OCI-LY1 (cell line): ENCODE measurements at regions not wholly inside any gene's neighbourhood (a gene's known extent, or its start where the extent isn't known, plus 50 kb on each side); places are given as distances from the start of the nearest gene placed in this dataset.
"Not testable (repeated sequence)": the region's sequence is repeated elsewhere in the genome, so short reads cannot be mapped to it uniquely, and the experiment has no call there.

Experiments
- H2AFZ ChIP-seq: fragments of 200-600 bp; sonication (generic), shearing (Covaris generic); 2 replicates; pipeline ENCODE4 v1.6.0; 2014; ENCODE audit warnings: antibody characterized with exemption, mild to moderate bottlenecking, low read length
- H3F3A ChIP-seq: fragments of 200-600 bp; sonication (generic), shearing (Covaris generic); 2 replicates; pipeline ENCODE4 v1.6.0; 2014; ENCODE audit warnings: mild to moderate bottlenecking, antibody characterized with exemption, low read length, moderate library complexity; ENCODE audit not compliant: insufficient read depth
- H3K27ac ChIP-seq: fragments of 200-600 bp; sonication (generic); 2 replicates; pipeline ENCODE4 v1.5.1; 2014; ENCODE audit warnings: low read length, mixed run types, mild to moderate bottlenecking, low read depth; ENCODE audit not compliant: poor library complexity, severe bottlenecking
- H3K27me3 ChIP-seq: fragments of 200-600 bp; sonication (generic); 2 replicates; pipeline ENCODE4 v1.6.0; 2014; ENCODE audit warnings: antibody characterized with exemption, mild to moderate bottlenecking, low read length, moderate library complexity; ENCODE audit not compliant: insufficient read depth
- H3K36me3 ChIP-seq: fragments of 200-600 bp; sonication (generic); 2 replicates; pipeline ENCODE4 v1.6.1; 2014; ENCODE audit warnings: mild to moderate bottlenecking, antibody characterized with exemption, low read length, moderate library complexity, mixed read lengths; ENCODE audit not compliant: insufficient read depth
- H3K4me1 ChIP-seq: fragments of 200-600 bp; sonication (generic); 2 replicates; pipeline ENCODE4 v1.5.1; 2014; ENCODE audit warnings: mild to moderate bottlenecking, low read length, moderate library complexity; ENCODE audit not compliant: insufficient read depth, severe bottlenecking
- H3K4me2 ChIP-seq: fragments of 200-600 bp; sonication (generic), shearing (Covaris generic); 2 replicates; pipeline ENCODE4 v1.6.1; 2014; ENCODE audit warnings: low read length
- H3K4me3 ChIP-seq: fragments of 200-600 bp; sonication (generic); 2 replicates; pipeline ENCODE4 v1.5.1; 2014; ENCODE audit warnings: low read length, low read depth, mild to moderate bottlenecking, mixed read lengths; ENCODE audit not compliant: poor library complexity, severe bottlenecking
- H3K79me2 ChIP-seq: fragments of 200-600 bp; shearing (Covaris generic); 2 replicates; pipeline ENCODE4 v1.6.1; 2016; ENCODE audit warnings: mixed run types, low read length, mixed read lengths; ENCODE audit not compliant: insufficient read depth
- H3K9ac ChIP-seq: fragments of 200-600 bp; sonication (generic), shearing (Covaris generic); 2 replicates; pipeline ENCODE4 v1.6.1; 2014; ENCODE audit warnings: mild to moderate bottlenecking, low read length, mixed read lengths
- H3K9me2 ChIP-seq: fragments of 200-600 bp; sonication (generic), shearing (Covaris generic); 2 replicates; pipeline ENCODE4 v1.6.1; 2014; ENCODE audit warnings: low read depth, mild to moderate bottlenecking, low read length, mixed read lengths
- H3K9me3 ChIP-seq: fragments of 200-600 bp; shearing (Covaris generic); 2 replicates; pipeline ENCODE4 v1.6.1; 2014; ENCODE audit warnings: low read length, mixed read lengths
- H4K20me1 ChIP-seq: fragments of 200-600 bp; sonication (generic), shearing (Covaris generic); 2 replicates; pipeline ENCODE4 v1.6.0; 2016; ENCODE audit warnings: mild to moderate bottlenecking, low read length; ENCODE audit not compliant: insufficient read depth
- CTCF ChIP-seq: fragments of 200-600 bp; sonication (generic), shearing (Covaris generic); IDR thresholded peaks from 2 replicates; pipeline ENCODE4 v1.5.1; 2017; ENCODE audit warnings: mild to moderate bottlenecking, antibody characterized with exemption, low read length, moderate library complexity, mixed read lengths
- EZH2 ChIP-seq: fragments of 200-600 bp; sonication (generic), shearing (Covaris generic); IDR thresholded peaks from 2 replicates; pipeline ENCODE4 v1.8.0; 2017; ENCODE audit warnings: borderline replicate concordance, mixed run types, mild to moderate bottlenecking, antibody characterized with exemption, low read length, moderate library complexity, mixed read lengths

DNA sequence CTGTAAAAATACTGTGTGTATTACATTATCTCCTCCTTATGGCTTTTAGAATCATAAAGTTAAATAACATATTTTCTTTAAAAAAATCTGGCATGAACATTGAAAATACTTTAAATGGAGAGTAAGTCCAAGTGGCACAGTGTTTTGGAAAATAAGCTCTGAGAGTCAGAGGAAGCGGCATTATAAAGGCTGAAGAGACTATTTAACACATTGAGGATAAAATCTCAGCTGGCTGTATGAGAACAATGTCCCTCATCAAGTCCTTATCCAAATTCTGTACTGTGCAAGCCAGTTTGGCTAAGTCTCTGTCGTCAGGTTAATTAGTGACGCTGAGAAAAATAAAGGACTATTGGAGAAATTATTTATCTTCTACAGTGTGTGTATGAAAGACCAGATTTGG, 245.5 kb downstream of the MFSD1 start:
- Histone ChIP-seq H3K36me3 (no peaks in the 10 kb centered on the region), H3K9me2 (no peaks in the 10 kb centered on the region; the same call in 1 of the 2 replicates), H3K27ac (no peak overlapping the region), H3K4me2 (no peak overlapping the region), H3K9me3 (no peaks in the 10 kb centered on the region), H4K20me1 (no peaks in the 10 kb centered on the region), H3K4me3 (no peak overlapping the region), H3K4me1 (no peaks in the 10 kb centered on the region), H3F3A (no peaks in the 10 kb centered on the region), H3K79me2 (no peaks in the 10 kb centered on the region), H3K27me3 (no peaks in the 10 kb centered on the region), H3K9ac (no peak overlapping the region), H2AFZ (no peak overlapping the region)
- TF ChIP-seq EZH2, result no peak

- not testable (repeated sequence) for H3K9me2 ChIP-seq, H3K4me1 ChIP-seq, H3K9ac ChIP-seq, H3K4me2 ChIP-seq, H3K9me3 ChIP-seq, H3F3A ChIP-seq, H3K79me2 ChIP-seq, H4K20me1 ChIP-seq, H3K36me3 ChIP-seq, H3K27ac ChIP-seq, H3K4me3 ChIP-seq, H3K27me3 ChIP-seq, H2AFZ ChIP-seq
These were observed 250.6 kb downstream of the MFSD1 start for GRCh38 chr3:159052494-159052893.

- H3K79me2 ChIP-seq, result no peaks in the 10 kb centered on the region
- H3K27ac ChIP-seq, result no peak overlapping the region
- H3K36me3 ChIP-seq, result no peaks in the 10 kb centered on the region
- H2AFZ ChIP-seq, result no peak overlapping the region
- H3K4me1 ChIP-seq, result no peaks in the 10 kb centered on the region
- H3K27me3 ChIP-seq, result no peaks in the 10 kb centered on the region
- H4K20me1 ChIP-seq, result no peaks in the 10 kb centered on the region
- no peak overlapping the region for H3K4me3 ChIP-seq
- TF ChIP-seq CTCF (no peak), EZH2 (no peak)
- H3F3A ChIP-seq, result no peaks in the 10 kb centered on the region
- no peaks in the 10 kb centered on the region for H3K9me3 ChIP-seq
- H3K4me2 ChIP-seq, result no peak overlapping the region
- no peak overlapping the region for H3K9ac ChIP-seq
- H3K9me2 ChIP-seq, result no peaks in the 10 kb centered on the region
These were observed 255.8 kb downstream of the MFSD1 start for GRCh38 chr3:159057621-159058020.

DNA sequence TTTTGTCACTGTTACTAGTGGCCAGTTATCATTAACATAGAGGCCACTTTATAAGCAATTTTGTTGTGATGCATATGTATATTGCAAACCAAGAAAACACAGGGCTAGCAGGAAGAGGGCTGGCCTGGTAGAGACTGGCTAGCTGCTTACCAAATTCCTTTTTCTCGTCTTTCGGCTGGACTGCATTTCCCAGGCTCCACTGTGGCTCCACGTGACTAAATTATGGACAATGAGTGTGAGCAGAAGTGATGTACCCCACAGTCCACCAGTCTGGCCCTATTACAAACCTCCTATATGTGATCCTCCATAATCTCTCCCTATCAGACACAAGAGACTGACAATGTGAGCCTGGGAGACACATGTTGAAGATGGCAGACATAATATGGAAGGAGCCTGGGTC, 257.0 kb downstream of the MFSD1 start:
- Histone ChIP-seq H3K4me1 (no peaks in the 10 kb centered on the region), H3K9me3 (no peaks in the 10 kb centered on the region), H3F3A (no peaks in the 10 kb centered on the region), H2AFZ (no peak overlapping the region), H3K4me2 (no peak overlapping the region), H3K79me2 (no peaks in the 10 kb centered on the region), H3K9me2 (no peaks in the 10 kb centered on the region), H4K20me1 (no peaks in the 10 kb centered on the region), H3K9ac (no peak overlapping the region), H3K36me3 (no peaks in the 10 kb centered on the region), H3K4me3 (no peak overlapping the region), H3K27me3 (no peaks in the 10 kb centered on the region), H3K27ac (no peak overlapping the region)
- TF ChIP-seq EZH2, result no peak
- TF ChIP-seq CTCF, result no peak
